HEK293T (cell line): ENCODE measurements at regions not wholly inside any gene's neighbourhood (a gene's known extent, or its start where the extent isn't known, plus 50 kb on each side); places are given as distances from the start of the nearest gene placed in this dataset.

Experiments
- CTCF ChIA-PET: fragments of 350-600 bp; formaldehyde crosslinking; extraction: SDS; loops from one replicate; lab custom pipeline; 2021; ENCODE audit warnings: antibody characterized with exemption, inconsistent platforms; lab: Yijun Ruan, JAX
- POLR2A ChIA-PET: fragments of 350-600 bp; formaldehyde crosslinking; extraction: SDS; loops from one replicate; lab custom pipeline; 2020; ENCODE audit warnings: antibody characterized with exemption, inconsistent platforms; lab: Yijun Ruan, JAX
- DNase-seq: peaks from one replicate; pipeline ENCODE4 v3.0.0; 2012; ENCODE audit warnings: mixed read lengths; ENCODE audit errors: extremely low spot score
- ARNT ChIP-seq: fragments of 450-650 bp; IDR thresholded peaks from 2 replicates; pipeline ENCODE4 v1.6.1; 2017; ENCODE audit warnings: mild to moderate bottlenecking
- BHLHE40 ChIP-seq: fragments of 450-650 bp; IDR thresholded peaks from 2 replicates; pipeline ENCODE4 v1.6.1; 2016; ENCODE audit warnings: mild to moderate bottlenecking, moderate library complexity, borderline replicate concordance
- CTBP1 ChIP-seq: fragments of 450-650 bp; IDR thresholded peaks from 2 replicates; pipeline ENCODE4 v1.6.1; 2016; ENCODE audit warnings: borderline replicate concordance
- ELF4 ChIP-seq: fragments of 450-650 bp; IDR thresholded peaks from 2 replicates; pipeline ENCODE4 v1.6.1; 2017; ENCODE audit warnings: antibody characterized with exemption
- FOXA1 ChIP-seq: fragments of 450-650 bp; IDR thresholded peaks from 2 replicates; pipeline ENCODE4 v1.6.1; 2016; ENCODE audit warnings: mild to moderate bottlenecking
- FOXK2 ChIP-seq: fragments of 450-650 bp; IDR thresholded peaks from 2 replicates; pipeline ENCODE4 v1.6.1; 2016; ENCODE audit warnings: mild to moderate bottlenecking
- FOXM1 ChIP-seq: fragments of 450-650 bp; IDR thresholded peaks from 2 replicates; pipeline ENCODE4 v1.6.1; 2017; ENCODE audit warnings: mild to moderate bottlenecking, borderline replicate concordance
- HDGF ChIP-seq: fragments of 450-650 bp; IDR thresholded peaks from 2 replicates; pipeline ENCODE4 v1.6.1; 2017; ENCODE audit warnings: antibody characterized with exemption, borderline replicate concordance
- L3MBTL2 ChIP-seq: fragments of 450-650 bp; conservative IDR thresholded peaks from 2 replicates; pipeline ENCODE4 v1.6.1; 2016; ENCODE audit warnings: mild to moderate bottlenecking
- LEF1 ChIP-seq: fragments of 450-650 bp; IDR thresholded peaks from 2 replicates; pipeline ENCODE4 v1.6.1; 2017; ENCODE audit warnings: mild to moderate bottlenecking, borderline replicate concordance
- NFRKB ChIP-seq: fragments of 450-650 bp; IDR thresholded peaks from 2 replicates; pipeline ENCODE4 v1.6.1; 2016; ENCODE audit warnings: mild to moderate bottlenecking, moderate library complexity
- PKNOX1 ChIP-seq: fragments of 450-650 bp; IDR thresholded peaks from 2 replicates; pipeline ENCODE4 v1.6.1; 2016
- SP1 ChIP-seq: fragments of 450-650 bp; IDR thresholded peaks from 2 replicates; pipeline ENCODE4 v1.6.1; 2017
- SUZ12 ChIP-seq: fragments of 450-650 bp; IDR thresholded peaks from 2 replicates; pipeline ENCODE4 v1.6.1; 2016; ENCODE audit warnings: mild to moderate bottlenecking
- TARDBP ChIP-seq: fragments of 450-650 bp; IDR thresholded peaks from 2 replicates; pipeline ENCODE4 v1.6.1; 2016
- ZNF384 ChIP-seq: fragments of 450-650 bp; IDR thresholded peaks from 2 replicates; pipeline ENCODE4 v1.6.1; 2016

GRCh38 chr5:34447424-34447823 lies 208.7 kb upstream of the RAI14 start:
- no peak for DNase-seq
- ChIA-PET POLR2A (no interaction called here), CTCF (no interaction called here)
- no peak for TF ChIP-seq SUZ12
- no peak for TF ChIP-seq L3MBTL2
- no peak for TF ChIP-seq ELF4
- TF ChIP-seq LEF1: no peak
- TF ChIP-seq NFRKB: no peak
- TF ChIP-seq SP1: no peak
- no peak for TF ChIP-seq BHLHE40

- ChIA-PET CTCF (no interaction called here), POLR2A (no interaction called here)
- TF ChIP-seq HDGF (no peak), FOXK2 (no peak), PKNOX1 (no peak), SP1 (no peak), NFRKB (no peak)
- no peak for DNase-seq
These were observed 206.5 kb upstream of the RAI14 start for GRCh38 chr5:34449639-34450038.

GRCh38 chr5:34450338-34450737 lies 205.8 kb upstream of the RAI14 start:
- POLR2A ChIA-PET: no interaction called here

GRCh38 chr5:34452170-34452828 lies 203.8 kb upstream of the RAI14 start:
- POLR2A ChIA-PET: no interaction called here
- DNase-seq: no peak
- no peak for TF ChIP-seq PKNOX1
- no peak for TF ChIP-seq TARDBP
- no peak for TF ChIP-seq FOXM1
- CTCF ChIA-PET: no interaction called here

More at GRCh38 chr5:34450338-34450737, 205.8 kb upstream of the RAI14 start:
- CTCF ChIA-PET: no interaction called here
- no peak for DNase-seq
- no peak for TF ChIP-seq SP1
- no peak for TF ChIP-seq FOXA1
- no peak for TF ChIP-seq ARNT
- TF ChIP-seq PKNOX1: no peak
- no peak for TF ChIP-seq NFRKB
- TF ChIP-seq LEF1: no peak
- TF ChIP-seq FOXM1: no peak
- no peak for TF ChIP-seq BHLHE40
- no peak for TF ChIP-seq HDGF
- TF ChIP-seq FOXK2: no peak
- TF ChIP-seq L3MBTL2: no peak
- TF ChIP-seq TARDBP: no peak
- no peak for TF ChIP-seq CTBP1
- no peak for TF ChIP-seq ELF4
- TF ChIP-seq ZNF384: no peak
- TF ChIP-seq SUZ12: no peak

- ChIA-PET CTCF (no interaction called here), POLR2A (interaction anchor here (1.0 kb wide), 1 partner anchor 10 kb away, joined by 3 read pairs; no protein-coding TSS in a partner anchor)
- TF ChIP-seq SUZ12 (no peak), ELF4 (no peak), HDGF (no peak), BHLHE40 (no peak)
- no peak for DNase-seq
These were observed 201.0 kb upstream of the RAI14 start for GRCh38 chr5:34455098-34455497.

GRCh38 chr5:34459908-34460307 lies 196.2 kb upstream of the RAI14 start:
- TF ChIP-seq ELF4: no peak
- TF ChIP-seq FOXK2: no peak
- TF ChIP-seq BHLHE40: no peak
- TF ChIP-seq NFRKB: no peak
- TF ChIP-seq SP1: no peak
- no peak for TF ChIP-seq FOXM1
- no peak for TF ChIP-seq HDGF
- POLR2A ChIA-PET: no interaction called here
- DNase-seq: no peak
- CTCF ChIA-PET: interaction anchor here (0.6 kb wide), 1 partner anchor 9 kb away, joined by 5 read pairs; no protein-coding TSS in a partner anchor

- TF ChIP-seq TARDBP (no peak), HDGF (no peak), FOXK2 (no peak), BHLHE40 (no peak), ELF4 (no peak), FOXM1 (no peak), NFRKB (no peak), L3MBTL2 (no peak), ZNF384 (no peak), LEF1 (no peak), SUZ12 (no peak), SP1 (no peak), FOXA1 (no peak), ARNT (no peak)
- ChIA-PET CTCF (interaction anchor here (0.6 kb wide), 1 partner anchor 8 kb away, joined by 5 read pairs; no protein-coding TSS in a partner anchor), POLR2A (no interaction called here)
- DNase-seq: no peak
These were observed 195.6 kb upstream of the RAI14 start for GRCh38 chr5:34460496-34460895.
